Bronchial epithelial cell (primary cell): ENCODE measurements at regions not wholly inside any gene's neighbourhood (a gene's known extent, or its start where the extent isn't known, plus 50 kb on each side); places are given as distances from the start of the nearest gene placed in this dataset.

Experiments
- DNase-seq: peaks from one replicate; pipeline ENCODE4 v3.0.0-alpha.2; 2010; ENCODE audit warnings: low read depth
- FAIRE-seq: peaks from 2 replicates; lab custom pipeline; 2011; peaks lifted over from hg19 to GRCh38; lab: Jason Lieb, UNC
- H3K27me3 ChIP-seq: 2 replicates; pipeline ENCODE4 v1.5.1; 2011; ENCODE audit warnings: low read length; ENCODE audit not compliant: control insufficient read depth, insufficient read depth
- H3K36me3 ChIP-seq: 2 replicates; pipeline ENCODE4 v1.5.1; 2011; ENCODE audit warnings: low read length; ENCODE audit not compliant: control insufficient read depth, insufficient read depth
- H3K4me3 ChIP-seq: 2 replicates; pipeline ENCODE4 v1.5.1; 2011; ENCODE audit warnings: mild to moderate bottlenecking, low read depth, low read length, control low read depth
- CTCF ChIP-seq: IDR thresholded peaks from 2 replicates; pipeline ENCODE4 v1.5.1; 2011; ENCODE audit warnings: mild to moderate bottlenecking, moderate library complexity, low read length, control low read depth, inconsistent platforms; ENCODE audit not compliant: insufficient read depth, severe bottlenecking

GRCh38 chr11:70826541-70827335, 425.6 kb downstream of the SHANK2 start:
- no peak overlapping the region for H3K4me3 ChIP-seq
- TF ChIP-seq CTCF = no peak
- FAIRE-seq = no peak

GRCh38 chr11:70828593-70829082, 423.7 kb downstream of the SHANK2 start:
- no peak for TF ChIP-seq CTCF
- FAIRE-seq (no peak), DNase-seq (no peak)
- Histone ChIP-seq H3K4me3 (no peak overlapping the region), H3K36me3 (no peaks in the 10 kb centered on the region), H3K27me3 (no peaks in the 10 kb centered on the region)

More at GRCh38 chr11:70826541-70827335, 425.6 kb downstream of the SHANK2 start:
- H3K36me3 ChIP-seq = no peaks in the 10 kb centered on the region
- no peaks in the 10 kb centered on the region for H3K27me3 ChIP-seq
- no peak for DNase-seq

- no peak overlapping the region for H3K4me3 ChIP-seq
- TF ChIP-seq CTCF = no peak
- H3K36me3 ChIP-seq = no peaks in the 10 kb centered on the region
- DNase-seq = no peak
- H3K27me3 ChIP-seq = no peaks in the 10 kb centered on the region
- FAIRE-seq = no peak
These were observed 423.1 kb downstream of the SHANK2 start for GRCh38 chr11:70829134-70829885.

GRCh38 chr11:70829886-70830272, 422.5 kb downstream of the SHANK2 start:
- Histone ChIP-seq H3K36me3 (no peaks in the 10 kb centered on the region), H3K4me3 (no peak overlapping the region), H3K27me3 (no peaks in the 10 kb centered on the region)
- no peak for DNase-seq
- no peak for FAIRE-seq
- no peak for TF ChIP-seq CTCF

DNA sequence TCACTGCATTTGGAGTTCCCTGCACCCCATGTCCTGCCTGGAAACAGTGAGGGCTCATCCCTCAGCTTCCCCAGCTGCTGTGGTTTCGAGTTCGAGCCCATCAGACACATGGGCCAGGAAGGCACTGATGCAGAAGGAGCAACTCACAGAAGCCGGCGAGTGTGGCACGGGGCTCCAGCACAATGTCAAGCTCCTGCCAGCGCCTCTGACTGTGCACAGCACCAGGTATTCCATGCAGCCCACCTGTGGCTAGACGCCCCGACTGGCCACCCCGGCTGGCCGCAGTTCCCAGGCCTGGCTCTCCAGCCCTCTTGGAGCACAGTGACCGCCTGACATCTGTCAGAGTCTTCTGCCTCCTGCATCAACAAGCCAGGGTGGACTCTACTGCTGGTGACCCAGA, 419.4 kb downstream of the SHANK2 start:
- DNase-seq = no peak
- no peak for FAIRE-seq
- H3K36me3 ChIP-seq = no peaks in the 10 kb centered on the region
- no peak for TF ChIP-seq CTCF
- H3K4me3 ChIP-seq = no peak overlapping the region
- no peaks in the 10 kb centered on the region for H3K27me3 ChIP-seq
